H1 (cell line): ENCODE measurements at regions not wholly inside any gene's neighbourhood (a gene's known extent, or its start where the extent isn't known, plus 50 kb on each side); places are given as distances from the start of the nearest gene placed in this dataset.

Source experiments
- CTCF ChIA-PET: fragments of 300-600 bp; sonication (Branson Sonifier 250); formaldehyde crosslinking; loops from one replicate; lab custom pipeline; 2021; ENCODE audit not compliant: partially characterized antibody; lab: Charles Lee
- POLR2A ChIA-PET: fragments of 300-600 bp; sonication (Branson Sonifier 250); formaldehyde crosslinking; loops from one replicate; lab custom pipeline; 2021; ENCODE audit warnings: inconsistent platforms; ENCODE audit not compliant: partially characterized antibody; lab: Charles Lee
- DNase-seq, 2 experiments: peaks; one replicate each; pipeline versions ENCODE4 v3.0.0 to v3.0.0-alpha.2; 2010 to 2022; ENCODE audit warnings: low spot score in 2 of 2, low read depth in 1 of 2, mixed read lengths in 1 of 2
- FAIRE-seq: peaks from 2 replicates; lab custom pipeline; 2011; peaks lifted over from hg19 to GRCh38; lab: Jason Lieb, UNC
- H2AFZ ChIP-seq: 2 replicates; pipeline ENCODE4 v1.8.1; 2012; ENCODE audit warnings: low read length, inconsistent platforms
- H2AK5ac ChIP-seq: 2 replicates; pipeline ENCODE4 v1.6.1; 2013; ENCODE audit warnings: low read depth, low read length
- H2BK120ac ChIP-seq: replicated peaks from 2 replicates; pipeline ENCODE3; 2013; ENCODE audit warnings: low read depth, low read length, inconsistent platforms
- H2BK12ac ChIP-seq: 2 replicates; pipeline ENCODE4 v1.6.1; 2013; ENCODE audit warnings: low read depth, low read length
- H2BK15ac ChIP-seq: 2 replicates; pipeline ENCODE4 v1.6.1; 2013; ENCODE audit warnings: low read length
- H2BK20ac ChIP-seq: 2 replicates; pipeline ENCODE4 v1.6.1; 2013; ENCODE audit warnings: low read length
- H2BK5ac ChIP-seq: 2 replicates; pipeline ENCODE4 v1.6.1; 2013; ENCODE audit warnings: low read depth, low read length
- H3K14ac ChIP-seq: 2 replicates; pipeline ENCODE4 v1.6.1; 2013; ENCODE audit warnings: inconsistent platforms; ENCODE audit not compliant: insufficient read length
- H3K18ac ChIP-seq: 2 replicates; pipeline ENCODE4 v1.6.1; 2013; ENCODE audit warnings: low read length; ENCODE audit errors: extremely low read depth
- H3K23ac ChIP-seq: 2 replicates; pipeline ENCODE4 v1.6.1; 2013; ENCODE audit warnings: inconsistent platforms; ENCODE audit not compliant: insufficient read length
- H3K23me2 ChIP-seq: 2 replicates; pipeline ENCODE4 v1.6.1; 2013; ENCODE audit warnings: low read depth, low read length
- H3K27ac ChIP-seq: 2 replicates; pipeline ENCODE4 v1.6.1; 2011; ENCODE audit warnings: low read depth, low read length, inconsistent platforms
- H3K27me3 ChIP-seq, 4 experiments: replicated peaks in 1 of 4; 1 replicate in 1 of 4; 2 replicates in 3 of 4; pipeline versions ENCODE4 v1.6.1 to v1.8.1; 2011 to 2013; ENCODE audit warnings: low read length in 3 of 4, mild to moderate bottlenecking in 3 of 4, inconsistent platforms in 2 of 4, mixed read lengths in 2 of 4, moderate library complexity in 1 of 4; ENCODE audit not compliant: control insufficient read depth in 3 of 4, insufficient read depth in 3 of 4; ENCODE audit errors: extremely low read depth in 1 of 4
- H3K36me3 ChIP-seq, 4 experiments: 2 replicates each; pipeline versions ENCODE4 v1.6.1 to v1.8.1; 2011 to 2013; ENCODE audit warnings: mild to moderate bottlenecking in 4 of 4, low read length in 3 of 4, moderate library complexity in 2 of 4, control low read depth in 1 of 4, inconsistent platforms in 1 of 4; ENCODE audit not compliant: insufficient read depth in 4 of 4, control insufficient read depth in 2 of 4
- H3K4ac ChIP-seq: replicated peaks from 2 replicates; pipeline ENCODE3; 2013; ENCODE audit warnings: low read length, low read depth, mixed read lengths, inconsistent platforms; ENCODE audit not compliant: insufficient read length
- H3K4me1 ChIP-seq, 4 experiments: replicated peaks in 1 of 4; 1 replicate in 1 of 4; 2 replicates in 3 of 4; pipeline versions ENCODE4 v1.6.1 to v1.8.1; 2011 to 2013; ENCODE audit warnings: low read length in 3 of 4, inconsistent platforms in 2 of 4, mixed read lengths in 1 of 4; ENCODE audit not compliant: insufficient read depth in 4 of 4, control insufficient read depth in 3 of 4
- H3K4me2 ChIP-seq, 2 experiments: 2 replicates each; pipeline versions ENCODE4 v1.6.1 to v1.8.1; 2011 to 2013; ENCODE audit warnings: low read depth in 2 of 2, low read length in 2 of 2, control low read depth in 1 of 2, inconsistent platforms in 1 of 2, mild to moderate bottlenecking in 1 of 2; ENCODE audit not compliant: insufficient read depth in 1 of 2
- H3K4me3 ChIP-seq, 4 experiments: fragments of 200-600, 300-600 bp in 1 of 4; sonication (generic), shearing (Covaris generic), sonication (Bioruptor Twin) in 1 of 4; 2 replicates each; pipeline versions ENCODE4 v1.5.1 to v1.8.1; 2011 to 2016; ENCODE audit warnings: low read length in 4 of 4, low read depth in 3 of 4, control low read depth in 2 of 4, inconsistent platforms in 2 of 4, mild to moderate bottlenecking in 2 of 4, mixed read lengths in 1 of 4, moderate library complexity in 1 of 4; ENCODE audit not compliant: insufficient read depth in 2 of 4; ENCODE audit errors: extremely low read depth in 1 of 4
- H3K56ac ChIP-seq: replicated peaks from 2 replicates; pipeline ENCODE3; 2013; ENCODE audit warnings: low read depth, mild to moderate bottlenecking, mixed read lengths, low read length, inconsistent platforms; ENCODE audit not compliant: insufficient read length
- H3K79me1 ChIP-seq: 2 replicates; pipeline ENCODE4 v1.6.1; 2013; ENCODE audit warnings: low read depth, low read length, control low read depth
- H3K79me2 ChIP-seq, 2 experiments: 2 replicates each; pipeline versions ENCODE4 v1.6.1 to v1.8.1; 2012 to 2013; ENCODE audit warnings: low read length in 2 of 2, mild to moderate bottlenecking in 2 of 2, inconsistent platforms in 1 of 2; ENCODE audit not compliant: insufficient read depth in 2 of 2, control insufficient read depth in 1 of 2
- H3K9ac ChIP-seq, 4 experiments: replicated peaks in 1 of 4; 1 replicate in 1 of 4; 2 replicates in 3 of 4; pipeline versions ENCODE4 v1.6.1 to v1.8.1; 2011 to 2013; ENCODE audit warnings: low read depth in 3 of 4, low read length in 3 of 4, control low read depth in 2 of 4, mild to moderate bottlenecking in 2 of 4, moderate library complexity in 2 of 4, inconsistent platforms in 1 of 4; ENCODE audit errors: extremely low read depth in 1 of 4
- H3K9me3 ChIP-seq, 2 experiments: 2 replicates each; pipeline versions ENCODE4 v1.6.1 to v1.8.1; 2012 to 2013; ENCODE audit warnings: mild to moderate bottlenecking in 2 of 2, moderate library complexity in 2 of 2, control low read depth in 1 of 2, inconsistent platforms in 1 of 2, low read depth in 1 of 2, low read length in 1 of 2, mixed read lengths in 1 of 2; ENCODE audit not compliant: insufficient read depth in 2 of 2
- H4K20me1 ChIP-seq, 2 experiments: replicated peaks in 1 of 2; 2 replicates each; pipeline versions ENCODE3 to v1.8.1; 2011 to 2013; ENCODE audit warnings: inconsistent platforms in 2 of 2, low read length in 2 of 2, mild to moderate bottlenecking in 1 of 2; ENCODE audit not compliant: insufficient read depth in 2 of 2, control insufficient read depth in 1 of 2
- H4K5ac ChIP-seq: 2 replicates; pipeline ENCODE4 v1.6.1; 2013; ENCODE audit warnings: low read length, low read depth, mixed read lengths, inconsistent platforms; ENCODE audit not compliant: insufficient read length
- H4K8ac ChIP-seq: 2 replicates; pipeline ENCODE4 v1.8.0; 2013; ENCODE audit warnings: mild to moderate bottlenecking, moderate library complexity, low read length, inconsistent platforms; ENCODE audit not compliant: insufficient read depth; ENCODE audit errors: extremely low read depth
- H4K91ac ChIP-seq: replicated peaks from 2 replicates; pipeline ENCODE3; 2013; ENCODE audit warnings: low read length, mixed read lengths, inconsistent platforms; ENCODE audit not compliant: insufficient read length
- EGR1 ChIP-seq: IDR thresholded peaks from 2 replicates; pipeline ENCODE4 v1.6.1; 2011; ENCODE audit warnings: low read depth, low read length, borderline replicate concordance
- EP300 ChIP-seq, 2 experiments: IDR thresholded peaks; 1 replicate in 1 of 2; 2 replicates in 1 of 2; pipeline ENCODE4 v1.6.1; 2011 to 2012; ENCODE audit warnings: low read depth in 2 of 2, low read length in 2 of 2, mild to moderate bottlenecking in 2 of 2, borderline replicate concordance in 1 of 2, inconsistent platforms in 1 of 2, moderate library complexity in 1 of 2
- EZH2 ChIP-seq: fragments of 200-600 bp; sonication (generic); IDR thresholded peaks from 2 replicates; pipeline ENCODE4 v1.7.1; 2012; ENCODE audit warnings: low read depth, mild to moderate bottlenecking, moderate library complexity, low read length, inconsistent platforms; ENCODE audit not compliant: severe bottlenecking
- HDAC6 ChIP-seq: IDR thresholded peaks from one replicate; pipeline ENCODE4 v1.7.1; 2012; ENCODE audit warnings: low read depth, mild to moderate bottlenecking, inconsistent platforms, low read length, moderate library complexity
- KDM4A ChIP-seq: IDR thresholded peaks from one replicate; pipeline ENCODE4 v1.7.1; 2012; ENCODE audit warnings: low read depth, mild to moderate bottlenecking, moderate library complexity, low read length, inconsistent platforms; ENCODE audit not compliant: severe bottlenecking
- MAFK ChIP-seq: IDR thresholded peaks from 2 replicates; pipeline ENCODE4 v1.6.1; 2012; ENCODE audit warnings: low read depth, mild to moderate bottlenecking, improper control_type of control experiment, low read length
- POLR2A ChIP-seq, 2 experiments: IDR thresholded peaks; 1 replicate in 1 of 2; 2 replicates in 1 of 2; pipeline ENCODE4 v1.6.1; 2011; ENCODE audit warnings: low read depth in 2 of 2, low read length in 2 of 2, mild to moderate bottlenecking in 2 of 2; ENCODE audit errors: control extremely low read depth in 1 of 2
- SIN3A ChIP-seq, 2 experiments: IDR thresholded peaks in 1 of 2; conservative IDR thresholded peaks in 1 of 2; 2 replicates each; pipeline ENCODE4 v1.6.1; 2011 to 2012; ENCODE audit warnings: low read length in 2 of 2, improper control_type of control experiment in 1 of 2, low read depth in 1 of 2, mild to moderate bottlenecking in 1 of 2
- WGBS, 2 experiments: shearing (Covaris generic) in 1 of 2; methylation state at CpG; one replicate each; pipeline versions ENCODE4 v1.1.6 to v1.1.7; 2013 to 2015; ENCODE audit warnings: low lambda C conversion rate in 2 of 2, mixed read lengths in 2 of 2, inconsistent platforms in 1 of 2, low coverage in 1 of 2, missing lambda C conversion rate in 1 of 2; ENCODE audit not compliant: insufficient replicate concordance in 2 of 2, insufficient coverage in 1 of 2, insufficient read length in 1 of 2; ENCODE audit errors: extremely low coverage in 1 of 2, missing lambda C conversion rate in 1 of 2; 5-methylcytosine and 5-hydroxymethylcytosine counted together
- TF ChIP-seq, protein P1 (sequence below): IDR thresholded peaks from 2 replicates; pipeline ENCODE4 v1.6.1; 2012; ENCODE audit warnings: low read length, inconsistent platforms
- TF ChIP-seq, protein P2 (sequence below), 3 experiments: IDR thresholded peaks; 1 replicate in 2 of 3; 2 replicates in 1 of 3; pipeline versions ENCODE4 v1.5.1 to v1.6.1; 2011; ENCODE audit warnings: low read length in 3 of 3, mild to moderate bottlenecking in 3 of 3, inconsistent platforms in 2 of 3, low read depth in 1 of 3, moderate library complexity in 1 of 3; ENCODE audit not compliant: insufficient read depth in 1 of 3; ENCODE audit errors: control extremely low read depth in 1 of 3

DNA sequence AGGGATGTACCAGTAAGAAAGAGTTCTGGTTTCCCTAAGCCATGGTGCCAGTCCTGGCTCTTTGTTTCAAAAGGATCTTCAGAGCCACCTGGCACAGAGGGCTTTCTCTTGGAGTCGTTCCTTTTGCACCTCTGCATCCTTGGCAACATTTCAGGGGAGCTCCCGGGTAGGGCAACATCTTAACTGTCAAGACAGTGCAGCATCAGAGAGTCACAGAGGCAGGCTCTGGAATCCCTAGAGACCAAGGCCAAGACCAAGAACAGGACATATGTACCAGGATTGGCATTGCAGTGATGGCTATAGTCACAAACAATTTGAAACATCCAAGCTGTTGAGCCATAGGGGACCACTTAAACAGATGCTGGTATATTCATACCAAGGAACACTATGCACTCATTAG, 129.4 kb upstream of the ADPGK start:
- H2AK5ac ChIP-seq = no peak overlapping the region
- no peak for DNase-seq
- no peaks in the 10 kb centered on the region for H3K36me3 ChIP-seq
- no peak overlapping the region for H2BK15ac ChIP-seq
- H3K14ac ChIP-seq = no peak overlapping the region
- no peak overlapping the region for H2BK120ac ChIP-seq
- H3K4me1 ChIP-seq = no peaks in the 10 kb centered on the region
- no peak overlapping the region for H3K9ac ChIP-seq
- H2BK5ac ChIP-seq = no peak overlapping the region
- H3K79me1 ChIP-seq = no peaks in the 10 kb centered on the region
- no peak overlapping the region for H4K91ac ChIP-seq
- WGBS, 2 experiments = 80% methylated on average over 2 of the region's 2 CpGs; no CpG with 5 or more reads in 1 of the 2 experiments
- H4K20me1 ChIP-seq = no peaks in the 10 kb centered on the region
- no peak overlapping the region for H3K4ac ChIP-seq
- no peak for TF ChIP-seq EP300 (IDR thresholded peaks at IDR 0.05; ENCODE audit: borderline replicate concordance in 1 of 2, low read depth in 2 of 2, low read length in 2 of 2)
- no peak for TF ChIP-seq EZH2
- TF ChIP-seq EGR1 = no peak
- TF ChIP-seq SIN3A (conservative IDR thresholded peaks at IDR 0.05 in 1 of 2, IDR thresholded peaks at IDR 0.05 in 1 of 2; ENCODE audit: low read depth in 1 of 2, low read length in 2 of 2) = no peak
- TF ChIP-seq HDAC6 = no peak
- TF ChIP-seq KDM4A = no peak
- no peak for TF ChIP-seq MAFK
- TF ChIP-seq, protein P1, sequence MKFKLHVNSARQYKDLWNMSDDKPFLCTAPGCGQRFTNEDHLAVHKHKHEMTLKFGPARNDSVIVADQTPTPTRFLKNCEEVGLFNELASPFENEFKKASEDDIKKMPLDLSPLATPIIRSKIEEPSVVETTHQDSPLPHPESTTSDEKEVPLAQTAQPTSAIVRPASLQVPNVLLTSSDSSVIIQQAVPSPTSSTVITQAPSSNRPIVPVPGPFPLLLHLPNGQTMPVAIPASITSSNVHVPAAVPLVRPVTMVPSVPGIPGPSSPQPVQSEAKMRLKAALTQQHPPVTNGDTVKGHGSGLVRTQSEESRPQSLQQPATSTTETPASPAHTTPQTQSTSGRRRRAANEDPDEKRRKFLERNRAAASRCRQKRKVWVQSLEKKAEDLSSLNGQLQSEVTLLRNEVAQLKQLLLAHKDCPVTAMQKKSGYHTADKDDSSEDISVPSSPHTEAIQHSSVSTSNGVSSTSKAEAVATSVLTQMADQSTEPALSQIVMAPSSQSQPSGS = no peak
- TF ChIP-seq, protein P2, sequence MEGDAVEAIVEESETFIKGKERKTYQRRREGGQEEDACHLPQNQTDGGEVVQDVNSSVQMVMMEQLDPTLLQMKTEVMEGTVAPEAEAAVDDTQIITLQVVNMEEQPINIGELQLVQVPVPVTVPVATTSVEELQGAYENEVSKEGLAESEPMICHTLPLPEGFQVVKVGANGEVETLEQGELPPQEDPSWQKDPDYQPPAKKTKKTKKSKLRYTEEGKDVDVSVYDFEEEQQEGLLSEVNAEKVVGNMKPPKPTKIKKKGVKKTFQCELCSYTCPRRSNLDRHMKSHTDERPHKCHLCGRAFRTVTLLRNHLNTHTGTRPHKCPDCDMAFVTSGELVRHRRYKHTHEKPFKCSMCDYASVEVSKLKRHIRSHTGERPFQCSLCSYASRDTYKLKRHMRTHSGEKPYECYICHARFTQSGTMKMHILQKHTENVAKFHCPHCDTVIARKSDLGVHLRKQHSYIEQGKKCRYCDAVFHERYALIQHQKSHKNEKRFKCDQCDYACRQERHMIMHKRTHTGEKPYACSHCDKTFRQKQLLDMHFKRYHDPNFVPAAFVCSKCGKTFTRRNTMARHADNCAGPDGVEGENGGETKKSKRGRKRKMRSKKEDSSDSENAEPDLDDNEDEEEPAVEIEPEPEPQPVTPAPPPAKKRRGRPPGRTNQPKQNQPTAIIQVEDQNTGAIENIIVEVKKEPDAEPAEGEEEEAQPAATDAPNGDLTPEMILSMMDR (IDR thresholded peaks at IDR 0.05; ENCODE audit: control extremely low read depth in 1 of 3, insufficient read depth in 1 of 3, low read depth in 1 of 3, low read length in 3 of 3) = no peak
- TF ChIP-seq POLR2A (IDR thresholded peaks at IDR 0.05; ENCODE audit: control extremely low read depth in 1 of 2, low read depth in 2 of 2, low read length in 2 of 2) = no peak
- no peak overlapping the region for H2BK20ac ChIP-seq
- FAIRE-seq = no peak
- no peaks in the 10 kb centered on the region; a peak in 1 of 7 replicates for H3K27me3 ChIP-seq
- H3K27ac ChIP-seq = no peak overlapping the region
- H3K18ac ChIP-seq = no peak overlapping the region
- H3K4me2 ChIP-seq = no peak overlapping the region
- POLR2A ChIA-PET = no interaction called here
- H2AFZ ChIP-seq = no peak overlapping the region
- no peak overlapping the region for H3K4me3 ChIP-seq
- H4K8ac ChIP-seq = no peak overlapping the region
- H3K23ac ChIP-seq = no peak overlapping the region
- H3K9me3 ChIP-seq = no peaks in the 10 kb centered on the region
- CTCF ChIA-PET = no interaction called here
- H4K5ac ChIP-seq = no peak overlapping the region
- H3K56ac ChIP-seq = no peak overlapping the region
- no peak overlapping the region for H2BK12ac ChIP-seq
- H3K79me2 ChIP-seq = no peaks in the 10 kb centered on the region
- no peaks in the 10 kb centered on the region for H3K23me2 ChIP-seq
